ENCODE measurements at regions not wholly inside any gene's neighbourhood (a gene's known extent, or its start where the extent isn't known, plus 50 kb on each side); places are given as distances from the start of the nearest gene placed in this dataset.

- H3K4me1 Mint-ChIP-seq = no peaks in the 10 kb centered on the region
- Histone ChIP-seq H3K4me3 (ENCODE audit: control insufficient read depth in 1 of 2, extremely low read depth in 1 of 2, low read length in 1 of 2) (no peak overlapping the region), H3K27ac (ENCODE audit: low read length) (no peak overlapping the region), H3K36me3 (ENCODE audit: control insufficient read depth in 2 of 2, extremely low read depth in 1 of 2, insufficient read depth in 1 of 2, low read length in 1 of 2) (no peaks in the 10 kb centered on the region), H3K9me3 (no peaks in the 10 kb centered on the region), H3K27me3 (replicated peaks in 1 of 2; ENCODE audit: control insufficient read depth in 2 of 2, extremely low read depth in 1 of 2, insufficient read depth in 2 of 2, low read length in 1 of 2) (peaks cover 0 to 18% of the 10 kb centered on the region in 2 experiments), H3K4me1 (ENCODE audit: control insufficient read depth in 1 of 2, extremely low read depth in 1 of 2, insufficient read depth in 2 of 2, low read length in 2 of 2) (no peaks in the 10 kb centered on the region)
- ChIA-PET CTCF (no interaction called here), POLR2A (no interaction called here)
- WGBS (ENCODE audit: insufficient coverage) = 81% methylated on average over 5 of the region's 6 CpGs
- H3K27me3 Mint-ChIP-seq = peaks cover 5 to 7% of the 10 kb centered on the region in 2 donors
- H3K4me3 Mint-ChIP-seq = no peak overlapping the region
- no peak overlapping the region for H3K27ac Mint-ChIP-seq
- peaks cover 0 to 8% (median 3%) of the 10 kb centered on the region in 3 donors for H3K9me3 Mint-ChIP-seq
- H3K36me3 Mint-ChIP-seq = no peaks in the 10 kb centered on the region
- ATAC-seq (replicated peaks in 1 of 4) = no peak
- no peak for DNase-seq
These were observed 293.8 kb downstream of the CYP26B1 start for GRCh38 chr2:71853858-71854257.

- POLR2A ChIA-PET = no interaction called here
- 25% methylated on average over 25 of the region's 32 CpGs for WGBS (ENCODE audit: insufficient coverage)
These were observed 295.4 kb downstream of the CYP26B1 start for GRCh38 chr2:71852141-71852711.

GRCh38 chr2:71851094-71851750, 296.4 kb downstream of the CYP26B1 start:
- no peak overlapping the region for H3K4me3 Mint-ChIP-seq

More at GRCh38 chr2:71852141-71852711, 295.4 kb downstream of the CYP26B1 start:
- Mint-ChIP-seq H3K4me3 (no peak overlapping the region), H3K9me3 (peaks cover 0 to 8% (median 3%) of the 10 kb centered on the region in 3 donors), H3K27ac (no peak overlapping the region), H3K27me3 (peaks cover 3 to 4% of the 10 kb centered on the region in 2 donors), H3K36me3 (no peaks in the 10 kb centered on the region), H3K4me1 (no peaks in the 10 kb centered on the region)
- H3K36me3 ChIP-seq (ENCODE audit: control insufficient read depth in 2 of 2, extremely low read depth in 1 of 2, insufficient read depth in 1 of 2, low read length in 1 of 2) = no peaks in the 10 kb centered on the region
- no peaks in the 10 kb centered on the region for H3K9me3 ChIP-seq
- H3K27ac ChIP-seq (ENCODE audit: low read length) = no peak overlapping the region
- peaks cover 0 to 10% of the 10 kb centered on the region in 2 experiments for H3K27me3 ChIP-seq (replicated peaks in 1 of 2; ENCODE audit: control insufficient read depth in 2 of 2, extremely low read depth in 1 of 2, insufficient read depth in 2 of 2, low read length in 1 of 2)
- H3K4me1 ChIP-seq (ENCODE audit: control insufficient read depth in 1 of 2, extremely low read depth in 1 of 2, insufficient read depth in 2 of 2, low read length in 2 of 2) = no peaks in the 10 kb centered on the region
- DNase-seq (no peak), ATAC-seq (replicated peaks in 1 of 4) (no peak)
- CTCF ChIA-PET = no interaction called here
- H3K4me3 ChIP-seq (ENCODE audit: control insufficient read depth in 1 of 2, extremely low read depth in 1 of 2, low read length in 1 of 2) = no peak overlapping the region

GRCh38 chr2:71850306-71850801, 297.3 kb downstream of the CYP26B1 start:
- POLR2A ChIA-PET = no interaction called here
- Mint-ChIP-seq H3K4me1 (no peaks in the 10 kb centered on the region), H3K4me3 (no peak overlapping the region), H3K36me3 (no peaks in the 10 kb centered on the region), H3K9me3 (peaks cover 0 to 3% (median under 1%) of the 10 kb centered on the region in 3 donors), H3K27ac (no peak overlapping the region), H3K27me3 (peaks cover 3 to 4% of the 10 kb centered on the region in 2 donors)
- CTCF ChIA-PET = no interaction called here
- WGBS (ENCODE audit: insufficient coverage) = 74% methylated on average over 6 of the region's 8 CpGs
- no peaks in the 10 kb centered on the region for H3K36me3 ChIP-seq (ENCODE audit: control insufficient read depth in 2 of 2, extremely low read depth in 1 of 2, insufficient read depth in 1 of 2, low read length in 1 of 2)
- no peak for DNase-seq
- H3K4me1 ChIP-seq (ENCODE audit: control insufficient read depth in 1 of 2, extremely low read depth in 1 of 2, insufficient read depth in 2 of 2, low read length in 2 of 2) = no peaks in the 10 kb centered on the region
- ATAC-seq (replicated peaks in 1 of 4) = no peak
- H3K9me3 ChIP-seq = no peaks in the 10 kb centered on the region
- H3K27me3 ChIP-seq (replicated peaks in 1 of 2; ENCODE audit: control insufficient read depth in 2 of 2, extremely low read depth in 1 of 2, insufficient read depth in 2 of 2, low read length in 1 of 2) = peaks cover 0 to 10% of the 10 kb centered on the region in 2 experiments
- H3K4me3 ChIP-seq (ENCODE audit: control insufficient read depth in 1 of 2, extremely low read depth in 1 of 2, low read length in 1 of 2) = no peak overlapping the region
- H3K27ac ChIP-seq (ENCODE audit: low read length) = no peak overlapping the region

More at GRCh38 chr2:71851094-71851750, 296.4 kb downstream of the CYP26B1 start:
- Mint-ChIP-seq H3K36me3 (no peaks in the 10 kb centered on the region), H3K4me1 (no peaks in the 10 kb centered on the region), H3K27ac (no peak overlapping the region), H3K27me3 (peaks cover 3 to 4% of the 10 kb centered on the region in 2 donors), H3K9me3 (peaks cover 0 to 8% (median 3%) of the 10 kb centered on the region in 3 donors)
- WGBS (ENCODE audit: insufficient coverage) = 68% methylated on average over 4 of the region's 8 CpGs
- ChIA-PET CTCF (no interaction called here), POLR2A (no interaction called here)
- Histone ChIP-seq H3K27me3 (replicated peaks in 1 of 2; ENCODE audit: control insufficient read depth in 2 of 2, extremely low read depth in 1 of 2, insufficient read depth in 2 of 2, low read length in 1 of 2) (peaks cover 0 to 10% of the 10 kb centered on the region in 2 experiments), H3K36me3 (ENCODE audit: control insufficient read depth in 2 of 2, extremely low read depth in 1 of 2, insufficient read depth in 1 of 2, low read length in 1 of 2) (no peaks in the 10 kb centered on the region), H3K4me3 (ENCODE audit: control insufficient read depth in 1 of 2, extremely low read depth in 1 of 2, low read length in 1 of 2) (no peak overlapping the region), H3K4me1 (ENCODE audit: control insufficient read depth in 1 of 2, extremely low read depth in 1 of 2, insufficient read depth in 2 of 2, low read length in 2 of 2) (no peaks in the 10 kb centered on the region), H3K27ac (ENCODE audit: low read length) (no peak overlapping the region), H3K9me3 (no peaks in the 10 kb centered on the region)
- ATAC-seq (replicated peaks in 1 of 4) = no peak
- no peak for DNase-seq

- Mint-ChIP-seq H3K36me3 (no peaks in the 10 kb centered on the region), H3K27me3 (peaks cover 3 to 4% of the 10 kb centered on the region in 2 donors), H3K4me3 (no peak overlapping the region), H3K27ac (no peak overlapping the region), H3K4me1 (no peaks in the 10 kb centered on the region), H3K9me3 (no peaks in the 10 kb centered on the region)
- POLR2A ChIA-PET = no interaction called here
- CTCF ChIA-PET = no interaction called here
- H3K27me3 ChIP-seq (replicated peaks in 1 of 2; ENCODE audit: control insufficient read depth in 2 of 2, extremely low read depth in 1 of 2, insufficient read depth in 2 of 2, low read length in 1 of 2) = peaks cover 0 to 10% of the 10 kb centered on the region in 2 experiments
- no peaks in the 10 kb centered on the region for H3K36me3 ChIP-seq (ENCODE audit: control insufficient read depth in 2 of 2, extremely low read depth in 1 of 2, insufficient read depth in 1 of 2, low read length in 1 of 2)
- no peaks in the 10 kb centered on the region for H3K9me3 ChIP-seq
- WGBS (ENCODE audit: insufficient coverage) = 83% methylated on average over 5 of the region's 10 CpGs
- DNase-seq (no peak), ATAC-seq (replicated peaks in 1 of 4) (no peak)
- H3K27ac ChIP-seq (ENCODE audit: low read length) = no peak overlapping the region
- no peak overlapping the region for H3K4me3 ChIP-seq (ENCODE audit: control insufficient read depth in 1 of 2, extremely low read depth in 1 of 2, low read length in 1 of 2)
- H3K4me1 ChIP-seq (ENCODE audit: control insufficient read depth in 1 of 2, extremely low read depth in 1 of 2, insufficient read depth in 2 of 2, low read length in 2 of 2) = no peaks in the 10 kb centered on the region
These were observed 297.9 kb downstream of the CYP26B1 start for GRCh38 chr2:71849607-71850305.

- Histone ChIP-seq H3K9me3 (no peaks in the 10 kb centered on the region), H3K27me3 (replicated peaks in 1 of 2; ENCODE audit: control insufficient read depth in 2 of 2, extremely low read depth in 1 of 2, insufficient read depth in 2 of 2, low read length in 1 of 2) (peaks cover 0 to 11% of the 10 kb centered on the region in 2 experiments), H3K4me1 (ENCODE audit: control insufficient read depth in 1 of 2, extremely low read depth in 1 of 2, insufficient read depth in 2 of 2, low read length in 2 of 2) (no peaks in the 10 kb centered on the region), H3K4me3 (ENCODE audit: control insufficient read depth in 1 of 2, extremely low read depth in 1 of 2, low read length in 1 of 2) (no peak overlapping the region), H3K36me3 (ENCODE audit: control insufficient read depth in 2 of 2, extremely low read depth in 1 of 2, insufficient read depth in 1 of 2, low read length in 1 of 2) (no peaks in the 10 kb centered on the region), H3K27ac (ENCODE audit: low read length) (no peak overlapping the region)
- ChIA-PET POLR2A (no interaction called here), CTCF (no interaction called here)
- WGBS (ENCODE audit: insufficient coverage) = 67% methylated on average over 5 of the region's 6 CpGs
- Mint-ChIP-seq H3K36me3 (no peaks in the 10 kb centered on the region), H3K27ac (no peak overlapping the region), H3K9me3 (no peaks in the 10 kb centered on the region), H3K4me3 (no peak overlapping the region), H3K27me3 (peaks cover 3 to 4% of the 10 kb centered on the region in 2 donors), H3K4me1 (no peaks in the 10 kb centered on the region)
- DNase-seq = no peak
- ATAC-seq (replicated peaks in 1 of 4) = no peak
These were observed 298.6 kb downstream of the CYP26B1 start for GRCh38 chr2:71849111-71849510.

All from T-cell (primary cell).